Kidney epithelial cell (primary cell): ENCODE measurements at regions not wholly inside any gene's neighbourhood (a gene's known extent, or its start where the extent isn't known, plus 50 kb on each side); places are given as distances from the start of the nearest gene placed in this dataset.

ENCODE experiments used
- DNase-seq: peaks from one replicate; pipeline ENCODE4 v3.0.0-alpha.2; 2010; ENCODE audit warnings: low read depth
- H3K27me3 ChIP-seq: 2 replicates; pipeline ENCODE4 v1.6.0; 2011; ENCODE audit warnings: low read length; ENCODE audit not compliant: control insufficient read depth, insufficient read depth
- H3K36me3 ChIP-seq: 2 replicates; pipeline ENCODE4 v1.5.1; 2011; ENCODE audit warnings: low read length; ENCODE audit not compliant: control insufficient read depth, insufficient read depth
- H3K4me3 ChIP-seq: 2 replicates; pipeline ENCODE4 v1.5.1; 2011; ENCODE audit warnings: low read depth, mild to moderate bottlenecking, control low read depth, low read length
- CTCF ChIP-seq: IDR thresholded peaks from 2 replicates; pipeline ENCODE4 v1.5.1; 2011; ENCODE audit warnings: mild to moderate bottlenecking, moderate library complexity, low read length, control low read depth, inconsistent platforms; ENCODE audit not compliant: insufficient read depth, poor library complexity, severe bottlenecking

DNA sequence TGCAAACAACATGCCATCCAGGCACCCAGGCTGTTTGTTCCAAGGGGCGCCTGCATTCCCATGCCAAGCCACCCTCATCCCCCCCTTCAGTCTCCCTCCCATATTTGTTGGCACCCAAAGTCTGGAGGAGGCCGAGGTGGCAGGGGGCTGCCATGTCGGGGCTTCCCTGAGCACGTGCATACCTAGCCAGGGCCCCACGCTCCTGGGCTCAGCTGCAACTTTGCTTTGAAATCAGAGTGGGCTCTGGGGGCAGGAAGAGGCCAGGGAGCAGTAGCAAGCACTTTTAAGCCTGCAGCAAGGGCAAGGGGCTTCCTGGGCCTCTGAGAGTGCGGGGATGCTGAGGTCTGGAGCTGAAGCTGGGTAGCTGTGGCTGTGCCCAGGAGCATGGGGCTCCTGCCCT, 655.9 kb upstream of the EYS start:
- no peak for TF ChIP-seq CTCF
- Histone ChIP-seq H3K27me3 (no peaks in the 10 kb centered on the region), H3K36me3 (no peaks in the 10 kb centered on the region), H3K4me3 (no peak overlapping the region)
- no peak for DNase-seq

DNA sequence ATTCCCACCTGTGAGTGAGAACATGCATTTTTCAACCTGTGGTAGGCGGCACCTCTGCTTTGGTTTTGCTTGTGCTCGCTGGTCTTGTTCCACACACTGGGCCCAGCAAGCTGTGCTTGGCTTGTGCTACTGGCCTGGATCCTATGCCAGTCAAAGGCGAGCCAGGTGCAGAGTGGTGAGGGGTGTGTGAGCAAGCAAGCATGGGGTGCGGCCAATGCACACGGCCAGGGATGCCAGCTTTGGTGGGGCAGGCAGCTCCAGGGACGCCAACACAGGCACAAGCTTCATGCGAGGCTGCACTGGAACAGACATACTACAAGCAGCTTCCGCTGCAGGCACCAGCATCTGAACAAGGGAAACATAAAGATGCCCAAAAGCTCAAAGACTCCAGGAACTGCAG, 654.9 kb upstream of the EYS start:
- no peak for TF ChIP-seq CTCF
- Histone ChIP-seq H3K4me3 (no peak overlapping the region), H3K27me3 (no peaks in the 10 kb centered on the region), H3K36me3 (no peaks in the 10 kb centered on the region)
- DNase-seq = no peak

- Histone ChIP-seq H3K27me3 (no peaks in the 10 kb centered on the region), H3K36me3 (no peaks in the 10 kb centered on the region), H3K4me3 (no peak overlapping the region)
- TF ChIP-seq CTCF = no peak
- DNase-seq = no peak
Measured at GRCh38 chr6:66357781-66358180, 650.8 kb upstream of the EYS start.

GRCh38 chr6:66355471-66355870, 648.4 kb upstream of the EYS start:
- Histone ChIP-seq H3K36me3 (no peaks in the 10 kb centered on the region), H3K27me3 (no peaks in the 10 kb centered on the region), H3K4me3 (no peak overlapping the region)
- no peak for DNase-seq
- TF ChIP-seq CTCF = no peak

GRCh38 chr6:66344796-66345195, 637.8 kb upstream of the EYS start:
- no peaks in the 10 kb centered on the region for H3K36me3 ChIP-seq
- H3K27me3 ChIP-seq = no peaks in the 10 kb centered on the region
- no peak overlapping the region for H3K4me3 ChIP-seq
- no peak for DNase-seq
- no peak for TF ChIP-seq CTCF

- no peak for TF ChIP-seq CTCF
- Histone ChIP-seq H3K27me3 (no peaks in the 10 kb centered on the region), H3K36me3 (no peaks in the 10 kb centered on the region), H3K4me3 (no peak overlapping the region)
- no peak for DNase-seq
Measured at GRCh38 chr6:66340736-66341135, 633.7 kb upstream of the EYS start.
